Muscle layer of duodenum (tissue), 2 donors: ENCODE measurements at regions not wholly inside any gene's neighbourhood (a gene's known extent, or its start where the extent isn't known, plus 50 kb on each side); places are given as distances from the start of the nearest gene placed in this dataset.
"Not testable (repeated sequence)": the region's sequence is repeated elsewhere in the genome, so short reads cannot be mapped to it uniquely, and the experiment has no call there.

Source experiments
- H3K27ac ChIP-seq: one replicate; pipeline ENCODE4 v1.7.0; 2013; ENCODE audit warnings: mild to moderate bottlenecking, low read length
- H3K27me3 ChIP-seq: one replicate; pipeline ENCODE4 v1.7.0; 2013; ENCODE audit warnings: low read depth, mild to moderate bottlenecking, control low read depth, low read length
- H3K36me3 ChIP-seq, 2 donors: one replicate each; pipeline ENCODE4 v1.7.0; 2013; ENCODE audit warnings: low read length in 2 of 2, control low read depth in 1 of 2, mild to moderate bottlenecking in 1 of 2; ENCODE audit not compliant: insufficient read depth in 2 of 2, control insufficient read depth in 1 of 2
- H3K4me1 ChIP-seq, 2 donors: one replicate each; pipeline ENCODE4 v1.7.0; 2013; ENCODE audit warnings: low read length in 2 of 2, mild to moderate bottlenecking in 2 of 2, control low read depth in 1 of 2, moderate library complexity in 1 of 2; ENCODE audit not compliant: insufficient read depth in 2 of 2, control insufficient read depth in 1 of 2
- H3K4me3 ChIP-seq, 2 donors: one replicate each; pipeline ENCODE4 v1.7.0; 2013; ENCODE audit warnings: low read length in 2 of 2, low read depth in 1 of 2, mild to moderate bottlenecking in 1 of 2
- H3K9me3 ChIP-seq, 2 donors: one replicate each; pipeline ENCODE4 v1.7.0; 2013; ENCODE audit warnings: low read length in 2 of 2, control low read depth in 1 of 2, mild to moderate bottlenecking in 1 of 2; ENCODE audit not compliant: control insufficient read depth in 1 of 2
- donor health status: healthy.

DNA sequence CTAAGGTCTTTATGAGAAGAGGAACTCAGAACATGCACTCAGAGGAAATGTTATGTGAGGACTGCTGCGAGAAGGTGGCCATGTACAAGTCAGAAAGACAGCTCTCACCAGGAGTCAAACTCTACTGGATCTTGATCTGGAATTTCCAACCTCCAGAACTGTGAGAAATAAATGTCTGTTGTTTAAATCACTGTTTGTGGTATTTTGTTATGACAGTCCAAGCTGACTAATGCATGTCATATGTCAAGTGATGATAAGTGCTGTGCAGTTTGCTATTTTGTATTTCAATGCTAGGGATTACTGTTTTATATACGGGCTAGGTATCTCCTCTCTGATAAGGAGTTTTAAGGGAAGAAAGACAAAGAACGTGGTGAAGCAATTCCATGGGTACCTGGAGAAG, 162.3 kb downstream of the CPEB2 start:
- Histone ChIP-seq H3K27me3 (no peaks in the 10 kb centered on the region), H3K4me1 (no peaks in the 10 kb centered on the region), H3K9me3 (no peaks in the 10 kb centered on the region), H3K36me3 (no peaks in the 10 kb centered on the region), H3K27ac (no peak overlapping the region), H3K4me3 (no peak overlapping the region)

DNA sequence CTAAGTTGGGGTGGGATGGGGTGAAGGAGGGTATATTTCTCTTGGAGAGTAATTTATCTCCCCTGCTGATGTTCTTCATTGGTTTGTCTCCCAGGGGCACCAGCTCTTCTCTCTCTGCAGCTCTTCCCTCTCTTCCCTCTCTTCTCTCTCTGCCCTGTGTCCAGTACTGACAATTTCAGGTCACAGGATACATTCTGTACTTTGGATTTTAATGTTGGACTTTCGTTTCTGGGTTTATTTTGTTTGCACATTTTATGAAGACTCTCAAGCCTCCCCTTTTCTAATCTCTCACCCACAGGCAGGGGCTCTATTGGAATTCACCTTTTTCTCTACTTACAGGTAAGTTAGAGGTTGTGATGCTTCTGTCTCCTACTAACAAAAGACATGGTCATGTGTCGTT, 165.5 kb downstream of the CPEB2 start:
- Histone ChIP-seq H3K36me3 (no peaks in the 10 kb centered on the region), H3K4me3 (no peak overlapping the region), H3K27me3 (no peaks in the 10 kb centered on the region), H3K4me1 (no peaks in the 10 kb centered on the region), H3K27ac (no peak overlapping the region), H3K9me3 (peaks cover 0 to 11% of the 10 kb centered on the region in 2 donors)

DNA sequence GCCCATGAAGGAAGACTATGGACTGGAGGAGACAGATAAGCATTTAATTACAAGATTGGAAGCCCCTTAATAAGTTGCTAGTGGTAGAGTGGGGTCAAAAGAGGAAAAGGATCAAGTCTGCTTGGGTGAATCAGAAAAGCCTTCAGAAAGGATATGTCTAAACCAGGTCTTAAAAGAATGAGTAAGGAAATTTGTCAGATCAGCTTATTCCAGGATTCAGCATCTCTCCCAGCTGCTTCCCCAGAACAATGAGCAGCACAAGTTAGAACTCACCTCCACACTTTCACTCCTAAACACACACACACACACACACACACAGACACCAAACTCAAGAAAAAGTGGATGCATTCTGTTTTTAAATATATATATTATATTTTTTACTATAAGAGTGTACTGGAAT, 166.5 kb downstream of the CPEB2 start:
- Histone ChIP-seq H3K9me3 (peaks cover 0 to 11% of the 10 kb centered on the region in 2 donors), H3K4me3 (no peak overlapping the region), H3K27me3 (no peaks in the 10 kb centered on the region), H3K27ac (no peak overlapping the region), H3K36me3 (no peaks in the 10 kb centered on the region), H3K4me1 (no peaks in the 10 kb centered on the region)

DNA sequence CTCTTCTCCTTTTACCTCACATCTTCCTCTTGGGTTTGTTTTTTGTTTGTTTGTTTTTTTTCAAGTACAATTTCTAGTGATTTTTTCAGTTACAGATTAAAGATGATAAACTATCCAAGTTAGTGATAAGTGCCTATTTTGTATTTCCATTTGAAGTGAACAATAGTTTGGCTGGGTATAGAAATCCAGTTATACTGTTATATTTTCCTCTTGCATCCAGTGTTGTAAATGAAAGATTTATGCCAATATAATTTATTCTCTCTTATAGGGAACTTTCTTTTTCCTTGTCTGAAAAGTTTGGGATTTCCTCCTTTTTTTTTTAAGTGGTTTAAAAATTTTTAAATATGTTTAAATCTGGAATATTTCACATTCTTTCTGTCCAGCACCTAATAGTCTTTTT, 169.4 kb downstream of the CPEB2 start:
- Histone ChIP-seq H3K36me3 (no peaks in the 10 kb centered on the region), H3K27ac (no peak overlapping the region), H3K9me3 (peaks cover 0 to 11% of the 10 kb centered on the region in 2 donors), H3K27me3 (no peaks in the 10 kb centered on the region), H3K4me1 (no peaks in the 10 kb centered on the region), H3K4me3 (no peak overlapping the region)

DNA sequence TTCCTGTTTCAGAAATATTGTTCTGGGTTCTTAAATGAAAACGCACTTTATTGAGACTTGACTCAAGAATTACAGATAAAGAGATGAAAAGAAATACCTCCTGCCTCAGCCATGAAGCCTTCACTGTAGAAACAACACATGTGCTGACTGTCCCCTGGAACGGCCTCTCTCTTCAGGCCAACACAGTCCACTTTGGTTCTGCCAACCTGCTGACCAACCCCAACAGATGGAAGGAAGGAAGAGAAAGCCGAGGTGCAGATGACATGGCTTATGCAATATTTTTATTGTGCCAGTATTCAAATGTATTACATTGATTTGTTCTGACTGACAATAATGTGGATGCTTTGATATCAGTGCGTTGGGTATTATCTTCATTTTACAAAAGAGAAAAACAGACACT, 171.0 kb downstream of the CPEB2 start:
- Histone ChIP-seq H3K27ac (no peak overlapping the region), H3K4me3 (no peak overlapping the region), H3K36me3 (no peaks in the 10 kb centered on the region), H3K4me1 (no peaks in the 10 kb centered on the region), H3K9me3 (peaks cover 0 to 11% of the 10 kb centered on the region in 2 donors), H3K27me3 (no peaks in the 10 kb centered on the region)

DNA sequence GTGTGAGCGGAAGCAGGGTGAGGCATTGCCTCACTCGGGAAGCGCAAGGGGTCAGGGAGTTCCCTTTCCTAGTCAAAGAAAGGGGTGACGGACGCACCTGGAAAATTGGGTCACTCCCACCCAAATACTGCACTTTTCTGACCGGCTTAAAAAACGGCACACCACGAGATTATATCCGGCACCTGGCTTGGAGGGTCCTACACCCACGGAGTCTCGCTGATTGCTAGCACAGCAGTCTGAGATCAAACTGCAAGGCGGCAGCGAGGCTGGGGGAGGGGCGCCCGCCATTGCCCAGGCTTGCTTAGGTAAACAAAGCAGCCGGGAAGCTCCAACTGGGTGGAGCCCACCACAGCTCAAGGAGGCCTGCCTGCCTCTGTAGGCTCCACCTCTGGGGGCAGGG, 171.9 kb downstream of the CPEB2 start:
- H3K27me3 ChIP-seq, H3K4me3 ChIP-seq, H3K4me1 ChIP-seq, H3K36me3 ChIP-seq, H3K27ac ChIP-seq: not testable (repeated sequence)
- H3K9me3 ChIP-seq: peaks cover 0 to 11% of the 10 kb centered on the region in 2 donors

DNA sequence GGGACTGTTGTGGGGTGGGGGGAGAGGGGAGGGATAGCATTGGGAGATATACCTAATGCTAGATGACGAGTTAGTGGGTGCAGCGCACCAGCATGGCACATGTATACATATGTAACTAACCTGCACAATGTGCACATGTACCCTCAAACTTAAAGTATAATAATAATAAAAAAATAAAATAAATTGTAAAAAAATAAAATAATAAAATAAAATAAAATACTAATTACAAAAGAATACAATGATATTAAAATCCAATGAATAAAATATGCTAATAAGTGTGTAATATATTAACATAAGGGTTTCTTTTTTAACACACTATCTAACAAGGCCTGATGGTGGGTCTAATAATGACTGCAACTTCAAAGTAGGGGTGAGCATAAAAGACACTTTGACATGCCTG, 177.6 kb downstream of the CPEB2 start:
- H3K27me3 ChIP-seq, H3K27ac ChIP-seq, H3K4me1 ChIP-seq, H3K9me3 ChIP-seq, H3K4me3 ChIP-seq, H3K36me3 ChIP-seq: not testable (repeated sequence)

DNA sequence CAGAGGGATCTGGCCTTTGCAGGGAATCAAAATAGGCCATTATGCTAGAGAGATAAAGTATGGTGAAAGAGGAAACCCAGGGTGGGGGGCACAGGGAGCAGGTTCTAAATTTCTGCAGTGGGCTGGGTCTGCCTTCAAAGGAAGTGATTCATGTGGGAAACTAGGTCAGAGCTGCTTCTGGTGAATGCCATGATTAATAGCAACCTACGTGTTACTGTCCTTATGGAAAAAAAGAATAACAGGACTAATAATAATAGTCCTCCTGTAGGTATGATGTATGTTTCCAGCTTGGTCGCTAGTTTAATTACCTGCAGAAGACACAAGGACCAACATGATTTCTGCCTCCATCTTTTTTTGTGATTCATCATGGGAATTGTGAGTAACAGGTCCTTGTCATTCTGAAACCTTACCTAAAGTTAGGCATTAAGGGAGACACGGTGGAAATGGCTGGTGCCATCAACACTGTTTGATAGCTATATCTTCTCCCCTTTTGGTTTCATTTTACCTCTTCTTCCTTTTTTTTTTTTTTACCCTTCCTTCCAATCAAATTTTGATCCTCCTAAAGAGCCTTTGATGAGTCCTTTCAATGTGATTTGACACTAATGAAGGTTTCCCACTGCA, 180.4 kb downstream of the CPEB2 start:
- Histone ChIP-seq H3K9me3 (no peaks in the 10 kb centered on the region), H3K27me3 (no peaks in the 10 kb centered on the region), H3K36me3 (no peaks in the 10 kb centered on the region), H3K4me3 (no peak overlapping the region), H3K4me1 (no peaks in the 10 kb centered on the region), H3K27ac (no peak overlapping the region)

DNA sequence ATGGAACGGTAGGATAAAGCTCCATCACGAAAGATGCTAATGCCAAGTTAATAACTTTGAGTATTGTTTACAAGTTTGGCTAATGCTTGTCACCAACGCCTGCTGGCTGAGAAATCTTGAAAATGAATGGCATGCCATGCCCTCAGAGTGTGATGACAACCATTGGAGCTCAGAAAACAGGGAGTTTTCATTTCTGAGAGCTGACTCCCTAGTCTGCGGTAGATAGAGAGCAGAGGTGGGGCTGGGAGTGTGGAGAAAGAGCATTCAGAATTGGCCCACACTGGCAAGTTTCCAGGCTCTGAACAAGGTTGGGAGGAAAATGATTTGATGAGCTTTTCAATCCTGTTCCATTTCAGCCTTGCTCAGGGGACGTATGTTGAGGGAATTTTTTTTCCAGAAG, 183.9 kb downstream of the CPEB2 start:
- no peaks in the 10 kb centered on the region for H3K27me3 ChIP-seq
- no peak overlapping the region for H3K4me3 ChIP-seq
- no peaks in the 10 kb centered on the region for H3K36me3 ChIP-seq
- H3K4me1 ChIP-seq: no peaks in the 10 kb centered on the region
- no peak overlapping the region for H3K27ac ChIP-seq
- no peaks in the 10 kb centered on the region for H3K9me3 ChIP-seq

DNA sequence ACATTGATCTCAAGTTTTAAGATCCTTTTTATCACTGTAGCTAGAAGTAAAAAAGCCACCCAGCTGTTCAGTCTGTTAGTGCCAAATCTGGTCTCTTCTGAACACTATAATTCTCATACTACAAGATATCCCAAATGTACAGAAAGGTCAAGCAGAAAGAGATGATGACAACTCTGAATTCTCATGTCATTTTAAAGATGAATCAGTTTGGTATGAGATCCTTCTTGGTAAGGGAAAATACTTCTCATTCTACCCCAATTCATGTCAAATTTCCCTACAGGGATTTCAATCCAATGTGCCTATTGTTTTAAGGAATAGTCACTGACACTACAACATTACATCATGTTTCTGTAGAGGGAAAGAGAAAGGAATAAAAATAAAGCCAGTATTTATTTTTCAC, 184.5 kb downstream of the CPEB2 start:
- Histone ChIP-seq H3K27ac (no peak overlapping the region), H3K4me1 (no peaks in the 10 kb centered on the region), H3K36me3 (no peaks in the 10 kb centered on the region), H3K4me3 (no peak overlapping the region), H3K27me3 (no peaks in the 10 kb centered on the region), H3K9me3 (no peaks in the 10 kb centered on the region)

DNA sequence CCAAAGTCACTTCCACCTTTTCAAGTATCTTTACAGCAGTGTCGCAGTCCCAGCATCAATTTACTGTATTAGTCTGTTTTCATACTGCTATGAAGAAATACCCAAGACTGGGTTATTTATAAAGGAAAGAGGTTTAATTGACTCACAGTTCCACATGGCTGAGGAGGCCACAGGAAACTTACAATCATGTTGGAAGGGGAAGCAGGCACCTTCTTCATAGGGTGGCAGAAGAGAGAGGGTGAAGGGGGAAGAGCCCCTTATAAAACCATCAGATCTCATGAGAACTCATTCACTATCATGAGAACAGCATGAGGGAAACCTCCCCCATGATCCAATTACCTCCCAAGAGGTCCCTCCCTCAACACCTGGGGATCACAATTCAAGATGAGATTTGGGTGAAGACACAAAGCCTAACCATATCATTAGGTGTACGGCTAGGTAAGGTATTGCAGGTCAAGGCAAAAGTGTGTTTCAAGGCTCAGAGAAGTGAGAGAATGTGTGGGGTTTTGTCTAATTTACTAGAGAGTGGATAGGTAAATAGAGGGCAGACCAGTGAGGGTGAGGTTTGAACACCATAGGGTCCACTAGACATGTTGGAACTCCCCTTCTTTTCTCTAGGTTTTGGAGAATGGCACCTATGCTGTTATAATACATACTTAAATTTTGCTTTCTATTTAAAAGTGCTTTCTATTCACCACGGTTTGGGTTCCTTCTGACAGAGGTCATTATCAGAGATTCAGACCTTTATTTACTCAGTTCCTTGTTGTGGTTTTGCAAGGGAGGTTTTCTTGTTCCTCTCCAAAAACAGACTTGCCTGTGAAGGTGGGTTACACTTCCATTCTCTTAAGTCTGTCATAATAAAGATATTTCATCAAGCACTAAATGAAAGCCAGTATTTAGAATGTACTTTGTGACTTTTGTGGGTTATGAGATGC, 186.6 kb downstream of the CPEB2 start:
- no peaks in the 10 kb centered on the region for H3K9me3 ChIP-seq
- H3K4me1 ChIP-seq: no peaks in the 10 kb centered on the region
- H3K27ac ChIP-seq: no peak overlapping the region
- no peaks in the 10 kb centered on the region for H3K27me3 ChIP-seq
- H3K4me3 ChIP-seq: no peak overlapping the region
- H3K36me3 ChIP-seq: no peaks in the 10 kb centered on the region
